ENCODE measurements at regions not wholly inside any gene's neighbourhood (a gene's known extent, or its start where the extent isn't known, plus 50 kb on each side); places are given as distances from the start of the nearest gene placed in this dataset.

DNA sequence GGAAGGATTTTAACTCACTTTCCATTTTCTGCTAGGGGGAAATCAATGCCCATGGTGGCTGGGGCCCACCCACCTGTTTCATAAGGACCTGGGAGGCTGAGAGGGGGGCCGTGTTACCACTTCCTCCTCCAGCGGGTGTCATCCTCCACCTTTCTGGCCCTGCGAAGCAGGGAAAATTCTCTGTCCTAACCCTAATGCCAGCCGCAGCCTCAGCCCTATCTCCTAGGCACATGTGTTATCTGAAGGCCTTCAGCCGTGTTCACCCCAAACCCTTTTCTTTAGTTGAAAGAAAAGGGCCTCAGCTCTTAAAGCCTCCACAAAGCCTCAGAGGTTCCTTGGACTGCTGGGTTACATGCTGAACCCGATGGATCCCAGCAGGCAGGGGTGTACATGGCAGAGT, 55.4 kb upstream of the NECTIN1 start:
- no peaks in the 10 kb centered on the region for H4K20me1 ChIP-seq (replicated peaks; ENCODE audit: insufficient read depth)
- Mint-ChIP-seq H3K4me1 (peaks cover 21% of the 10 kb centered on the region), H3K36me3 (ENCODE audit: low read depth) (no peaks in the 10 kb centered on the region), H3K27ac (no peak overlapping the region), H3K4me3 (no peak overlapping the region), H3K27me3 (ENCODE audit: insufficient read depth, low read depth, poor library complexity) (peaks cover 9% of the 10 kb centered on the region), H3K9me3 (no peaks in the 10 kb centered on the region; the same call in 2 of the 3 replicates)
- H3K27me3 ChIP-seq (ENCODE audit: insufficient read depth) = no peaks in the 10 kb centered on the region
- no peak overlapping the region for H3K4me3 ChIP-seq
- TF ChIP-seq POLR2AphosphoS5 (IDR thresholded peaks at IDR 0.05; ENCODE audit: low read depth) = no peak
- TF ChIP-seq, protein P1, sequence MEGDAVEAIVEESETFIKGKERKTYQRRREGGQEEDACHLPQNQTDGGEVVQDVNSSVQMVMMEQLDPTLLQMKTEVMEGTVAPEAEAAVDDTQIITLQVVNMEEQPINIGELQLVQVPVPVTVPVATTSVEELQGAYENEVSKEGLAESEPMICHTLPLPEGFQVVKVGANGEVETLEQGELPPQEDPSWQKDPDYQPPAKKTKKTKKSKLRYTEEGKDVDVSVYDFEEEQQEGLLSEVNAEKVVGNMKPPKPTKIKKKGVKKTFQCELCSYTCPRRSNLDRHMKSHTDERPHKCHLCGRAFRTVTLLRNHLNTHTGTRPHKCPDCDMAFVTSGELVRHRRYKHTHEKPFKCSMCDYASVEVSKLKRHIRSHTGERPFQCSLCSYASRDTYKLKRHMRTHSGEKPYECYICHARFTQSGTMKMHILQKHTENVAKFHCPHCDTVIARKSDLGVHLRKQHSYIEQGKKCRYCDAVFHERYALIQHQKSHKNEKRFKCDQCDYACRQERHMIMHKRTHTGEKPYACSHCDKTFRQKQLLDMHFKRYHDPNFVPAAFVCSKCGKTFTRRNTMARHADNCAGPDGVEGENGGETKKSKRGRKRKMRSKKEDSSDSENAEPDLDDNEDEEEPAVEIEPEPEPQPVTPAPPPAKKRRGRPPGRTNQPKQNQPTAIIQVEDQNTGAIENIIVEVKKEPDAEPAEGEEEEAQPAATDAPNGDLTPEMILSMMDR (conservative IDR thresholded peaks at IDR 0.05; ENCODE audit: low read depth in 2 of 2) = peak in 1 of 2 experiments; percentile 20; a peak in 2 of 4 replicates
- H3K36me3 ChIP-seq (ENCODE audit: insufficient read depth) = no peaks in the 10 kb centered on the region
- H3K4me2 ChIP-seq = no peak overlapping the region
- no peaks in the 10 kb centered on the region for H3K9me2 ChIP-seq (ENCODE audit: insufficient read depth)
- no peaks in the 10 kb centered on the region for H3K79me2 ChIP-seq (replicated peaks; ENCODE audit: insufficient read depth)
- no peak overlapping the region for H2AFZ ChIP-seq
- H3K4me1 ChIP-seq (ENCODE audit: insufficient read depth) = no peaks in the 10 kb centered on the region
- no peak for DNase-seq (ENCODE audit: low spot score)
- no peak overlapping the region for H3K27ac ChIP-seq (ENCODE audit: low read depth)
- ATAC-seq = no peak
- H3F3A ChIP-seq (replicated peaks; ENCODE audit: low read depth) = no peaks in the 10 kb centered on the region

DNA sequence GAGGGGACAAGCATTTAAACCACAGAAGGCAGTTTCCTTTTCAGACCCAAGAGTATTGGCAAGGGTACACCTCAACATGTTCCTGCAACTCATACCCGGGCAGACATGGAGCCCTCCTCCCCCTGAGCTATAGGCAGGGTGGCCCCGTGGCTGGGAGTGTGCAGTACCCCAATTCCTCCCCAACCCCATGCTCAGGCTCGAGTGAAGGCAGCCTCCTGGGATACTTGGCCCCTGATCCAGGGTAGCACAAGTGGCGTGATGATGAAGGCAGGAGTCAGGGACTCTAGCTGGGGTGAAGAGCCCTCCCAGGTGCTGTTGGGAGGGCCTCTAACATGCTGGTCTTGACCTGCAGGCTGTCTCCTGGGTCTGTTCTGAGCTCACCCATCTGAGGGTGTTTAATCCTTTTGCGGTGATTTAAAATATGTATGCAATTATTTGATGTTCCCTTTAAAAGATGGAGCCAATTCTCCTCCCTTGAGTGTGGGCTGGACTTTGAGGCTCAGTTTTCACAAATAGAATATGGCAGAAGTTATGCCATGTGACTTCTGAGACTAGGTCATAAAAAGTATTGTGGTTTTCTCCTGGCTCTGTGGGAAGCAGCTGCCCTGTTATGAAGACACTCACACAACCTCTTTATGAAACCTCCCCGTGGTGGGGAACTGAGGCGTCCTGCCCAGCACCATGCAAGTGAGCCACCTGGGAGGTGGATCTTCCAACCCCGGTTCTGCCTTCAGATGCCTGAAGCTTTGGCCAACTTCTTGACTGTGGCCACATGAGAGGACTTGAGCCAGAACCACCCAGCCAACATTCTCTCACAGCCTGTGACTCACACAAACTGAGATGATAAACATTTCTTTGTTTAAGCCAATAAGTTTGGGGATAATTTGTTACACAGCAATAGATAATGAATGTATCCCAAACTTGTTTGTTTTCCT, 54.7 kb upstream of the NECTIN1 start:
- no peak overlapping the region for H3K27ac ChIP-seq (ENCODE audit: low read depth)
- Mint-ChIP-seq H3K4me1 (peaks cover 19% of the 10 kb centered on the region), H3K36me3 (ENCODE audit: low read depth) (no peaks in the 10 kb centered on the region), H3K27me3 (ENCODE audit: insufficient read depth, low read depth, poor library complexity) (peaks cover 9% of the 10 kb centered on the region), H3K4me3 (no peak overlapping the region), H3K9me3 (no peaks in the 10 kb centered on the region; the same call in 2 of the 3 replicates), H3K27ac (no peak overlapping the region)
- H2AFZ ChIP-seq = no peak overlapping the region
- no peaks in the 10 kb centered on the region for H3K27me3 ChIP-seq (ENCODE audit: insufficient read depth)
- ATAC-seq (no peak), DNase-seq (ENCODE audit: low spot score) (no peak)
- H3K4me2 ChIP-seq = no peak overlapping the region
- H3K9me2 ChIP-seq (ENCODE audit: insufficient read depth) = no peaks in the 10 kb centered on the region
- H4K20me1 ChIP-seq (replicated peaks; ENCODE audit: insufficient read depth) = no peaks in the 10 kb centered on the region
- H3K4me1 ChIP-seq (ENCODE audit: insufficient read depth) = no peaks in the 10 kb centered on the region
- no peaks in the 10 kb centered on the region for H3K36me3 ChIP-seq (ENCODE audit: insufficient read depth)
- no peak overlapping the region for H3K4me3 ChIP-seq
- no peaks in the 10 kb centered on the region for H3K79me2 ChIP-seq (replicated peaks; ENCODE audit: insufficient read depth)
- H3F3A ChIP-seq (replicated peaks; ENCODE audit: low read depth) = no peaks in the 10 kb centered on the region
- no peak for TF ChIP-seq STAT1 (IDR thresholded peaks at IDR 0.05; ENCODE audit: unreplicated experiment)
- no peak for TF ChIP-seq CREB1 (CRISPR knock-in tag; IDR thresholded peaks at IDR 0.05; ENCODE audit: low read depth)
- TF ChIP-seq, protein P2, sequence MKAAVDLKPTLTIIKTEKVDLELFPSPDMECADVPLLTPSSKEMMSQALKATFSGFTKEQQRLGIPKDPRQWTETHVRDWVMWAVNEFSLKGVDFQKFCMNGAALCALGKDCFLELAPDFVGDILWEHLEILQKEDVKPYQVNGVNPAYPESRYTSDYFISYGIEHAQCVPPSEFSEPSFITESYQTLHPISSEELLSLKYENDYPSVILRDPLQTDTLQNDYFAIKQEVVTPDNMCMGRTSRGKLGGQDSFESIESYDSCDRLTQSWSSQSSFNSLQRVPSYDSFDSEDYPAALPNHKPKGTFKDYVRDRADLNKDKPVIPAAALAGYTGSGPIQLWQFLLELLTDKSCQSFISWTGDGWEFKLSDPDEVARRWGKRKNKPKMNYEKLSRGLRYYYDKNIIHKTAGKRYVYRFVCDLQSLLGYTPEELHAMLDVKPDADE (IDR thresholded peaks at IDR 0.05) = no peak
- no peak for TF ChIP-seq EZH2 (IDR thresholded peaks at IDR 0.05; ENCODE audit: low read depth, unreplicated experiment)
- no peak for TF ChIP-seq JUNB (IDR thresholded peaks at IDR 0.05; ENCODE audit: unreplicated experiment)
- TF ChIP-seq, protein P3, sequence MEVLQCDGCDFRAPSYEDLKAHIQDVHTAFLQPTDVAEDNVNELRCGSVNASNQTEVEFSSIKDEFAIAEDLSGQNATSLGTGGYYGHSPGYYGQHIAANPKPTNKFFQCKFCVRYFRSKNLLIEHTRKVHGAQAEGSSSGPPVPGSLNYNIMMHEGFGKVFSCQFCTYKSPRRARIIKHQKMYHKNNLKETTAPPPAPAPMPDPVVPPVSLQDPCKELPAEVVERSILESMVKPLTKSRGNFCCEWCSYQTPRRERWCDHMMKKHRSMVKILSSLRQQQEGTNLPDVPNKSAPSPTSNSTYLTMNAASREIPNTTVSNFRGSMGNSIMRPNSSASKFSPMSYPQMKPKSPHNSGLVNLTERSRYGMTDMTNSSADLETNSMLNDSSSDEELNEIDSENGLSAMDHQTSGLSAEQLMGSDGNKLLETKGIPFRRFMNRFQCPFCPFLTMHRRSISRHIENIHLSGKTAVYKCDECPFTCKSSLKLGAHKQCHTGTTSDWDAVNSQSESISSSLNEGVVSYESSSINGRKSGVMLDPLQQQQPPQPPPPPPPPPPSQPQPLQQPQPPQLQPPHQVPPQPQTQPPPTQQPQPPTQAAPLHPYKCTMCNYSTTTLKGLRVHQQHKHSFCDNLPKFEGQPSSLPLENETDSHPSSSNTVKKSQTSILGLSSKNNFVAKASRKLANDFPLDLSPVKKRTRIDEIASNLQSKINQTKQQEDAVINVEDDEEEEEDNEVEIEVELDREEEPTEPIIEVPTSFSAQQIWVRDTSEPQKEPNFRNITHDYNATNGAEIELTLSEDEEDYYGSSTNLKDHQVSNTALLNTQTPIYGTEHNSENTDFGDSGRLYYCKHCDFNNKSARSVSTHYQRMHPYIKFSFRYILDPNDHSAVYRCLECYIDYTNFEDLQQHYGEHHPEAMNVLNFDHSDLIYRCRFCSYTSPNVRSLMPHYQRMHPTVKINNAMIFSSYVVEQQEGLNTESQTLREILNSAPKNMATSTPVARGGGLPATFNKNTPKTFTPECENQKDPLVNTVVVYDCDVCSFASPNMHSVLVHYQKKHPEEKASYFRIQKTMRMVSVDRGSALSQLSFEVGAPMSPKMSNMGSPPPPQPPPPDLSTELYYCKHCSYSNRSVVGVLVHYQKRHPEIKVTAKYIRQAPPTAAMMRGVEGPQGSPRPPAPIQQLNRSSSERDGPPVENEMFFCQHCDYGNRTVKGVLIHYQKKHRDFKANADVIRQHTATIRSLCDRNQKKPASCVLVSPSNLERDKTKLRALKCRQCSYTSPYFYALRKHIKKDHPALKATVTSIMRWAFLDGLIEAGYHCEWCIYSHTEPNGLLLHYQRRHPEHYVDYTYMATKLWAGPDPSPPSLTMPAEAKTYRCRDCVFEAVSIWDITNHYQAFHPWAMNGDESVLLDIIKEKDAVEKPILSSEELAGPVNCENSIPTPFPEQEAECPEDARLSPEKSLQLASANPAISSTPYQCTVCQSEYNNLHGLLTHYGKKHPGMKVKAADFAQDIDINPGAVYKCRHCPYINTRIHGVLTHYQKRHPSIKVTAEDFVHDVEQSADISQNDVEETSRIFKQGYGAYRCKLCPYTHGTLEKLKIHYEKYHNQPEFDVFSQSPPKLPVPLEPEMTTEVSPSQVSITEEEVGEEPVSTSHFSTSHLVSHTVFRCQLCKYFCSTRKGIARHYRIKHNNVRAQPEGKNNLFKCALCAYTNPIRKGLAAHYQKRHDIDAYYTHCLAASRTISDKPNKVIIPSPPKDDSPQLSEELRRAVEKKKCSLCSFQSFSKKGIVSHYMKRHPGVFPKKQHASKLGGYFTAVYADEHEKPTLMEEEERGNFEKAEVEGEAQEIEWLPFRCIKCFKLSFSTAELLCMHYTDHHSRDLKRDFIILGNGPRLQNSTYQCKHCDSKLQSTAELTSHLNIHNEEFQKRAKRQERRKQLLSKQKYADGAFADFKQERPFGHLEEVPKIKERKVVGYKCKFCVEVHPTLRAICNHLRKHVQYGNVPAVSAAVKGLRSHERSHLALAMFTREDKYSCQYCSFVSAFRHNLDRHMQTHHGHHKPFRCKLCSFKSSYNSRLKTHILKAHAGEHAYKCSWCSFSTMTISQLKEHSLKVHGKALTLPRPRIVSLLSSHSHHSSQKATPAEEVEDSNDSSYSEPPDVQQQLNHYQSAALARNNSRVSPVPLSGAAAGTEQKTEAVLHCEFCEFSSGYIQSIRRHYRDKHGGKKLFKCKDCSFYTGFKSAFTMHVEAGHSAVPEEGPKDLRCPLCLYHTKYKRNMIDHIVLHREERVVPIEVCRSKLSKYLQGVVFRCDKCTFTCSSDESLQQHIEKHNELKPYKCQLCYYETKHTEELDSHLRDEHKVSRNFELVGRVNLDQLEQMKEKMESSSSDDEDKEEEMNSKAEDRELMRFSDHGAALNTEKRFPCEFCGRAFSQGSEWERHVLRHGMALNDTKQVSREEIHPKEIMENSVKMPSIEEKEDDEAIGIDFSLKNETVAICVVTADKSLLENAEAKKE (CRISPR knock-in tag; IDR thresholded peaks at IDR 0.05) = no peak
- no peak for TF ChIP-seq NANOG (IDR thresholded peaks at IDR 0.05; ENCODE audit: borderline replicate concordance)
- TF ChIP-seq, protein P1 (conservative IDR thresholded peaks at IDR 0.05; ENCODE audit: low read depth in 2 of 2) = no peak
